ENCODE measurements at regions not wholly inside any gene's neighbourhood (a gene's known extent, or its start where the extent isn't known, plus 50 kb on each side); places are given as distances from the start of the nearest gene placed in this dataset.

DNA sequence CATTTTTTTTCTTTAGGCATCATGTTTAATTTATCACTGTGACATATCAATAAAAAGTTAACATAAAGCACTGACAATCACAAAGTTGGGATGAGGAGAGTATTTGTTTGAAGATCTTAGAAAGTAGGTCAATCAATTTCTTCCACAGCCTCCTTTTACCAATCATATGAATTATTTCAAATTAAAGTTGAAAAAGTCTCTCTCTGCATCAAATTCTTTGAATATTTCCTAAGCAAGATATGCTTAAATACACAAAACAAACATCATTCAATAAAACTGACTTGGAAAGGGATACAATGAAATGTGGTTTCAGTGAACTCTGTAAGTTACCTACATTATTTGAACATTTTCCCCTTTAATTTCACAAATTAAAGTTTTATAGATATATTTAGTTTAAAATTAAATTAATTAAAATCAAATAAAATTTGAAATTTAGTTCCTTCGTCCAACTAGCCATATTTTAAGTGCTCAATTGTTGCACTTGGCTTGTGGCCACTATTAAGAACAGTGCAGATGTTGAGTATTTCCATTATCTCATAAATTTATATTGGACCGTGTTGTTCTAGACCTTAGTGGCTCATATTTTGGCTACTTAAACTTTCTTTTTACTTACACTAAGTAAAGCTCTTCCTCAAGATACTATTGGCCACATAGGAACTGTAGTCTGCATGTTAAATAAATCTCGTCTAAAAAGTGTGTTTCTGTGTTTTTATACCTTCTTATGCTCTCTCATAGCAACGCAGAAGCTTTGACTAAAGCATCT, 949.7 kb upstream of the NUDT12 start:
- TF ChIP-seq POLR2A (IDR thresholded peaks at IDR 0.05), result no peak
- TF ChIP-seq, protein P1, sequence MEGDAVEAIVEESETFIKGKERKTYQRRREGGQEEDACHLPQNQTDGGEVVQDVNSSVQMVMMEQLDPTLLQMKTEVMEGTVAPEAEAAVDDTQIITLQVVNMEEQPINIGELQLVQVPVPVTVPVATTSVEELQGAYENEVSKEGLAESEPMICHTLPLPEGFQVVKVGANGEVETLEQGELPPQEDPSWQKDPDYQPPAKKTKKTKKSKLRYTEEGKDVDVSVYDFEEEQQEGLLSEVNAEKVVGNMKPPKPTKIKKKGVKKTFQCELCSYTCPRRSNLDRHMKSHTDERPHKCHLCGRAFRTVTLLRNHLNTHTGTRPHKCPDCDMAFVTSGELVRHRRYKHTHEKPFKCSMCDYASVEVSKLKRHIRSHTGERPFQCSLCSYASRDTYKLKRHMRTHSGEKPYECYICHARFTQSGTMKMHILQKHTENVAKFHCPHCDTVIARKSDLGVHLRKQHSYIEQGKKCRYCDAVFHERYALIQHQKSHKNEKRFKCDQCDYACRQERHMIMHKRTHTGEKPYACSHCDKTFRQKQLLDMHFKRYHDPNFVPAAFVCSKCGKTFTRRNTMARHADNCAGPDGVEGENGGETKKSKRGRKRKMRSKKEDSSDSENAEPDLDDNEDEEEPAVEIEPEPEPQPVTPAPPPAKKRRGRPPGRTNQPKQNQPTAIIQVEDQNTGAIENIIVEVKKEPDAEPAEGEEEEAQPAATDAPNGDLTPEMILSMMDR (IDR thresholded peaks at IDR 0.05), result no peak

Measured in right lobe of liver (tissue), 4 donors.